ENCODE measurements at regions not wholly inside any gene's neighbourhood (a gene's known extent, or its start where the extent isn't known, plus 50 kb on each side); places are given as distances from the start of the nearest gene placed in this dataset.

- Histone ChIP-seq H3K9me2 (no peaks in the 10 kb centered on the region), H2AFZ (ENCODE audit: low read depth) (no peak overlapping the region), H3F3A (replicated peaks; ENCODE audit: insufficient read depth) (no peaks in the 10 kb centered on the region), H3K79me2 (ENCODE audit: insufficient read depth) (no peaks in the 10 kb centered on the region), H3K4me2 (no peak overlapping the region), H3K9me3 (no peaks in the 10 kb centered on the region), H3K9ac (no peak overlapping the region), H3K4me3 (ENCODE audit: low read depth in 2 of 2, low read length in 1 of 2) (no peak overlapping the region), H3K36me3 (replicated peaks in 1 of 2; ENCODE audit: control insufficient read depth in 1 of 2, insufficient read depth in 2 of 2, low read length in 1 of 2) (no peaks in the 10 kb centered on the region), H4K20me1 (ENCODE audit: insufficient read depth) (no peaks in the 10 kb centered on the region), H3K27ac (ENCODE audit: low read depth in 2 of 2, low read length in 1 of 2) (no peak overlapping the region), H3K27me3 (ENCODE audit: insufficient read depth) (no peaks in the 10 kb centered on the region), H3K4me1 (ENCODE audit: control insufficient read depth in 1 of 2, insufficient read depth in 2 of 2, low read depth in 1 of 2, low read length in 1 of 2) (no peaks in the 10 kb centered on the region)
- ChIA-PET POLR2A (no interaction called here), CTCF (interaction anchor here (1.2 to 3.6 kb wide), 4 partner anchors 10 to 206 kb away, joined by 3 to 10 read pairs (median 4); no protein-coding TSS in a partner anchor)
- no peak for DNase-seq
- TF ChIP-seq EP300 (IDR thresholded peaks at IDR 0.05; ENCODE audit: borderline replicate concordance in 1 of 2, low read depth in 1 of 2, low read length in 1 of 2) (no peak), FOSL2 (IDR thresholded peaks at IDR 0.05; ENCODE audit: borderline replicate concordance, low read depth) (no peak), YY1 (IDR thresholded peaks at IDR 0.05; ENCODE audit: low read depth) (no peak), RFX5 (IDR thresholded peaks at IDR 0.05; ENCODE audit: low read length) (no peak), TAF1 (IDR thresholded peaks at IDR 0.05; ENCODE audit: borderline replicate concordance, low read depth, low read length) (no peak), PBX3 (IDR thresholded peaks at IDR 0.05) (no peak), CTCF (IDR thresholded peaks at IDR 0.05) (no peak), REST (IDR thresholded peaks at IDR 0.05; ENCODE audit: low read depth, low read length) (no peak), ELF1 (IDR thresholded peaks at IDR 0.05) (no peak), GABPA (IDR thresholded peaks at IDR 0.05; ENCODE audit: low read depth) (no peak), MXI1 (IDR thresholded peaks at IDR 0.05; ENCODE audit: low read depth, low read length) (no peak), NRF1 (IDR thresholded peaks at IDR 0.05; ENCODE audit: low read depth, low read length) (no peak), POLR2AphosphoS5 (IDR thresholded peaks at IDR 0.05; ENCODE audit: low read depth, low read length) (no peak), GATA2 (CRISPR knock-in tag; IDR thresholded peaks at IDR 0.05) (no peak), RCOR1 (IDR thresholded peaks at IDR 0.05; ENCODE audit: low read length) (no peak), SMC3 (IDR thresholded peaks at IDR 0.05; ENCODE audit: low read depth, low read length) (no peak)
- WGBS (ENCODE audit: low lambda C conversion rate): 49% methylated on average over 2 of the region's 2 CpGs
Observed at GRCh38 chr4:57220172-57220571, 110.0 kb upstream of the IGFBP7 start.

Measured in SK-N-SH (cell line).